ENCODE measurements at regions not wholly inside any gene's neighbourhood (a gene's known extent, or its start where the extent isn't known, plus 50 kb on each side); places are given as distances from the start of the nearest gene placed in this dataset.
"Not testable (repeated sequence)": the region's sequence is repeated elsewhere in the genome, so short reads cannot be mapped to it uniquely, and the experiment has no call there.

GRCh38 chr2:113838744-113839444 lies 51.0 kb upstream of the ACTR3 start:
- DNase-seq = no peak

- no peak for DNase-seq
Observed at GRCh38 chr2:113838277-113838676, 51.6 kb upstream of the ACTR3 start.

- peak; percentile 51 for DNase-seq
Observed at GRCh38 chr2:113834051-113834730, 55.7 kb upstream of the ACTR3 start.

- no peak for DNase-seq
Observed at GRCh38 chr2:113832795-113833290, 57.0 kb upstream of the ACTR3 start.

GRCh38 chr2:113831161-113831560 lies 58.7 kb upstream of the ACTR3 start:
- DNase-seq = no peak

- DNase-seq = peak; percentile 22
Observed at GRCh38 chr2:113829761-113830160, 60.1 kb upstream of the ACTR3 start.

- DNase-seq = peak; percentile 19
Observed at GRCh38 chr2:113829270-113829669, 60.6 kb upstream of the ACTR3 start.

GRCh38 chr2:113828049-113828742 lies 61.7 kb upstream of the ACTR3 start:
- no peak for DNase-seq

- no peak for DNase-seq
Observed at GRCh38 chr2:113827426-113827825, 62.5 kb upstream of the ACTR3 start.

GRCh38 chr2:113826346-113827285 lies 63.3 kb upstream of the ACTR3 start:
- no peak for DNase-seq

GRCh38 chr2:113823716-113824595 lies 65.9 kb upstream of the ACTR3 start:
- DNase-seq = no peak

- no peak for DNase-seq
Observed at GRCh38 chr2:113822087-113822815, 65.8 kb upstream of the SLC35F5 start.

- no peak for DNase-seq
Observed at GRCh38 chr2:113818382-113818951, 62.0 kb upstream of the SLC35F5 start.

GRCh38 chr2:113813396-113813795 lies 57.0 kb upstream of the SLC35F5 start:
- not testable (repeated sequence) for DNase-seq

- DNase-seq = no peak
Observed at GRCh38 chr2:113812204-113812603, 55.8 kb upstream of the SLC35F5 start.

GRCh38 chr2:113809076-113809736 lies 52.8 kb upstream of the SLC35F5 start:
- DNase-seq = no peak

GRCh38 chr2:113807721-113808120 lies 51.3 kb upstream of the SLC35F5 start:
- DNase-seq = no peak

GRCh38 chr2:113806217-113806913 lies 49.9 kb upstream of the SLC35F5 start:
- no peak for DNase-seq
